NOMO-1 (cell line): ENCODE measurements at regions not wholly inside any gene's neighbourhood (a gene's known extent, or its start where the extent isn't known, plus 50 kb on each side); places are given as distances from the start of the nearest gene placed in this dataset.
A peak's percentile ranks its signal among the peaks of the same experiment; 100 is the strongest.
"Not testable (repeated sequence)": the region's sequence is repeated elsewhere in the genome, so short reads cannot be mapped to it uniquely, and the experiment has no call there.

Experiments
- DNase-seq, 2 experiments: peaks; one replicate each; lab custom pipeline; 2025; ENCODE audit not compliant: unreplicated experiment in 2 of 2; lab: John Stamatoyannopoulos, UW

DNA sequence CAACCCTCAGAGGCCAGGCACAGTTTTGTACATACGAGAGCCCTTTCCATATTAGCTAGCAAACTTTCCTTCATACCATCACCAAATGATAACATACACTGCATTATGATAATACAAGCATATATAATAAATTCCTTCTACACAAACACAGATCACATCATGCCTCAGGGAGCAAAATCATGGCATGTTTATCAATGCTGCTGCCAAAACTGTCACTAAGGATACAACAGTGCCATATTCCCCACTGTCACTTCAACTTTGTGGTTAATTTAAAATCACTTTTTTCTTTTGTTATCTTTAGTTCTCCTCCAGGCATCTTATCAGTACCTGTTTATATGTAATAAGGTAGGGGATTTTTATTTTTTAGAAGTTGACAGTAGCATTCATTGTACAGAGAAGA lies 196.3 kb downstream of the EPM2A start:
- no peak for DNase-seq

GRCh38 chr6:145539831-145540230 lies 195.5 kb downstream of the EPM2A start:
- no peak for DNase-seq

DNA sequence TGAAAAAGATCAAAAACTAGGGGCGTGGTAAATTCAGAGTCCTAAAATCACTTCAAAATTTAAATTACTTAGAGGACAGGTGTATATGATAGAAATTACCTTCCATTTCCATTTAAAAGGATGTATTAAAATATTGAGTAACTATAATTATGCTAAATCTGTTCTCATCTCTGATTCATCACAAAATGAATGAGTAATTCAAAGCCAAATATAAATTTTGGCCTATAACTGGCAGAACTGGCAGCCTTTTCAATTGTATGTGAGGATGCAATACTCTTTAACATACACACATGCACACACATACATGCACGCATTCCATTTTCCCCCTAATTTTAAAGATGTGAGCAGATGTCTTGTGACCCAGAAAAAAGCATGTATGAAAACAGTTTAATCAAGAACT lies 194.6 kb downstream of the EPM2A start:
- DNase-seq: no peak

GRCh38 chr6:145544041-145544440 lies 191.3 kb downstream of the EPM2A start:
- DNase-seq: no peak

GRCh38 chr6:145544514-145544913 lies 190.8 kb downstream of the EPM2A start:
- no peak for DNase-seq

DNA sequence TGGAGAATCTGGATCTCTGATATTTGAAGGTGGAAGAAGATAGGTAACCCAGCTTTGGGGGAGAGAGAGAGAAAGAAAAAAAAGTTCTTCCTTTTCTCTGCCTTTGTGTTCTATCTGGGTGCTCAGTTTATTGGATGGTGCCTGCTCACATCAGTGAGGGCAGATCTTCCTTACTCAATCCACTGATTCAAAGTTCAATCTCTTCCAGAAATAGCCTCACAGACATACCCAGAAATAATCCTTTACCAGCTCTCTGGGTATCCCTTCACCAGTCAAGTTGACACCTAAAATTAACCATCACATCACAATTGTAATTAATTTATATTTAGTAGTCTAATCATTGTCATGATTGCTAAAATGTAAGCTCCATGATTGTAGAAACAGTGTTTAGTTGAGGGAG lies 189.1 kb downstream of the EPM2A start:
- no peak for DNase-seq

DNA sequence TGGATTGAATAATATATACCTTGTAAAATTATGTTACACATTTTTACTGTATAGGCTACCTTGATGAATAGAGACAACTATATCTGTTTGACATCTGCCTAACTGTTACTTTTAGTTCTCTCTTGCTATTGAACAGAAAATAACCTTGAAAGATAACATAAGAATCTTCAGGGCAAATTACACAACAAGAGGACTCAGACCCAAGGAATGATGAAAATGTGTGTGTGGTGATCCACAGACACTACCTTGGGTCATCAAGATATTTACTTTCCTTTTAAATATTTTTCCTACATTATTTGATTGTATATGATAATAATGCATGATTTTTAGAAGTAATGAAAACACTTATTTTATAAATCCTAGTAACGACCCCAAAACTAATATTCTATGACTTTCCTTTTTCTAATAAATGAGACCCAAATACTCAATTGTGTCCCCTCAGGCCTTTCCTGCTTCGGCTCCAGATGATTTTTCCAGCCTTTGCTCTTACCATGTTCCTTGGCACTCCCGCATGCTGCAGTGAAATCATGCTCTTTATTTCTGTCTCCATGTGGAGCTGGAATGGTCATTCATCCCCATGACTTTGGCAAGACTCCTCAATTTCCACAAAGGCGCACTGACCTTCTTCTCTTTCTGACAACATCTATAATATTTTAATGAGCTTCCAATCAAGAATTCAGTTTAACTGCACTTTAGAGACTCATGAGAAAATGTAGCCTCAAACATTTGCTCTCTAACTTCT lies 187.6 kb downstream of the EPM2A start:
- DNase-seq: no peak

- DNase-seq: no peak
Measured at GRCh38 chr6:145548933-145549648, 186.2 kb downstream of the EPM2A start.

DNA sequence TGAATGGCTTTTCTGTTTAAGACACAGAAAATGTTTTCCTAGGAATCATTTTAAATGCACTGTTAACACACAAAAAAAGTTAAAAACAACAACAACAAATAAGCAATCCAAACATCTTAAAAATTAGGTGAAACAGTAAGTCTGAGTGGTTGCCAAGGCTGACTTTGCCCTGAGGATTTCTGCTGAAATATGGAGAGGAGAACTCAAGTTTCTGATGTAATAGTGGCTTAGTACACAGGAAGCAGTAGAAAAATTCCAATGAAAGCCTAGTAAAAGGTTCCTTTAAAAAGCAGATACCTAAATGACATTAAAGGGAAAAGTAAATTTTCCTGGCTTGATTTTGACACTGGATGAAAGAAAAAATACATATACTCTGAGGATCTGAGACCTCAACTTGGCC lies 184.2 kb downstream of the EPM2A start:
- DNase-seq: no peak

GRCh38 chr6:145555084-145555483 lies 180.2 kb downstream of the EPM2A start:
- DNase-seq: no peak

DNA sequence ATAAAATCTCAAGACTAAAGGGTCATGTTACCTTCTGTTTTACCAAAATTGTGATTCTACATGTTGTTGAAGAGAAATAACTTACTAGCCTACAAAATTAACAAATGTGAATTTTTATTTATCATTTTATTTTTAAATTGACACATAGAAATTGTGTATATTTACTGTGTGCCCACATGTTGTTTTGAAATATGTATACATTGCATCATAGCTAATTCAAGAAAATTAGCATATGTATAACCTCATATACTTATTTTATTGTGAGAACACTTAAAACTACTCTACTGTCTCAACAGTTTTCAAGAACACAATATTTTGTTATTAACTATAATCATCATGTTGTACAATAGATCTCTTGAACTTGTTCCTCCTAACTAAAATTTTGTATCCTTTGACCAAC lies 177.8 kb downstream of the EPM2A start:
- no peak for DNase-seq

- DNase-seq: no peak
Measured at GRCh38 chr6:145559836-145560235, 175.5 kb downstream of the EPM2A start.

GRCh38 chr6:145561095-145562072 lies 173.9 kb downstream of the EPM2A start:
- no peak for DNase-seq

GRCh38 chr6:145562771-145563615 lies 172.3 kb downstream of the EPM2A start:
- DNase-seq: peak in 1 of 2 experiments; percentile 16

- DNase-seq: no peak
Measured at GRCh38 chr6:145564553-145564952, 170.8 kb downstream of the EPM2A start.

- no peak for DNase-seq
Measured at GRCh38 chr6:145567684-145568252, 167.6 kb downstream of the EPM2A start.

DNA sequence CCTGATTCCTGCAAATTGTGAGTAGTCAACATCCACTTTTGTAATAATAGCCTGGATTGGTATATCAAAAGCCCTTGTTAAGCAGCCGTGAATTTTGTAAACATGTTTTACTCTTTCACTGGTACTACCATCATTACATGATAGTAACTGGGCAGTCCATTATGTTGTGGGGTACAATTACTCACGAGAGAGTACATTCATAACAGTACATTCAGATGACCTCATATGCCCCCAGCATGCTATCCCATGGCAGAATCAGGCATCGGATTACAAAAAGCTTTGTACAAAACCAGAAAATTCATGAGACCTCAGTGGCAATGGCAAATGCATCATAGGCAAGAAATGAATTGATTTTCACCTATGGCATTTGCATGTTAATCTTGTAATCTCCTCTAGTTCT lies 166.2 kb downstream of the EPM2A start:
- no peak for DNase-seq

GRCh38 chr6:145570336-145570735 lies 165.0 kb downstream of the EPM2A start:
- not testable (repeated sequence) for DNase-seq

- not testable (repeated sequence) for DNase-seq
Measured at GRCh38 chr6:145574269-145574668, 161.1 kb downstream of the EPM2A start.
